ENCODE measurements at regions not wholly inside any gene's neighbourhood (a gene's known extent, or its start where the extent isn't known, plus 50 kb on each side); places are given as distances from the start of the nearest gene placed in this dataset.

DNA sequence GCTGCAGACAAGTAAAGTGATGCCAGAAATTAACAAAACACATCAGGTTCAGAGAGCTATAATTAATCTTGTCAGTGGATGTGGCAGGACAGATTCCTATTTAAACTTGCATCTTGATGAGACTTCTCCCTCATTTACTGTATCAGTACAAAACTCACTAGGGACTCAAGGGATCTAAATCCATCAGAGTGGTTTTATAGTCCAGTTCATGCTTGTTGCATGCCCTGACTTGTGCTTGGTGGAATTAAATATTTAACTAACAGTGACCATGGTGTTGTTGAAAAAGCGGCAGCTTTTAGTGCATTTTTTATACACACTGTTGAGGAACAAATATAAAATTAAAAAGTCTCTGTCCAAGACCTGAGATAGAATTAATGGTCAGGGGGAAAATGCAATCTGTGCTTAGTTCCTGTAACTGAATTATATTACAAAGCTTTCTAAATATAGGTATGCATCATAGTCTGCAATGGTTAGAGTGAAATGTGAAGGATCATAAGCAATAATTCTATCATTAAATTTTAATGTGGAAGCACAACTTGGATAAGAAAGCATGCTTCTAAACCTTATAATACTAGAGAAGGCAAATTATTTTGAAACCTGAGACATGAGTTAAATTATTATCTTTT lies 1475.5 kb upstream of the TENM4 start:
- Histone ChIP-seq H2AFZ (replicated peaks) (no peak overlapping the region), H3K27ac (no peak overlapping the region), H3K79me2 (ENCODE audit: low read depth) (no peaks in the 10 kb centered on the region), H3F3A (ENCODE audit: low read depth) (no peaks in the 10 kb centered on the region), H3K9ac (no peak overlapping the region), H3K27me3 (no peaks in the 10 kb centered on the region), H3K4me3 (no peak overlapping the region), H3K9me3 (ENCODE audit: low read depth) (no peaks in the 10 kb centered on the region), H4K20me1 (ENCODE audit: low read depth) (no peaks in the 10 kb centered on the region), H3K36me3 (no peaks in the 10 kb centered on the region), H3K4me1 (no peaks in the 10 kb centered on the region), H3K4me2 (no peak overlapping the region)
- Mint-ChIP-seq H3K27me3 (ENCODE audit: insufficient read depth, low read depth) (no peaks in the 10 kb centered on the region), H3K4me1 (peaks cover 3% of the 10 kb centered on the region), H3K9me3 (no peaks in the 10 kb centered on the region), H3K36me3 (no peaks in the 10 kb centered on the region), H3K4me3 (no peak overlapping the region), H3K27ac (no peak overlapping the region)
- TF ChIP-seq EZH2phosphoT487 (IDR thresholded peaks at IDR 0.05) = no peak
- TF ChIP-seq, protein P1, sequence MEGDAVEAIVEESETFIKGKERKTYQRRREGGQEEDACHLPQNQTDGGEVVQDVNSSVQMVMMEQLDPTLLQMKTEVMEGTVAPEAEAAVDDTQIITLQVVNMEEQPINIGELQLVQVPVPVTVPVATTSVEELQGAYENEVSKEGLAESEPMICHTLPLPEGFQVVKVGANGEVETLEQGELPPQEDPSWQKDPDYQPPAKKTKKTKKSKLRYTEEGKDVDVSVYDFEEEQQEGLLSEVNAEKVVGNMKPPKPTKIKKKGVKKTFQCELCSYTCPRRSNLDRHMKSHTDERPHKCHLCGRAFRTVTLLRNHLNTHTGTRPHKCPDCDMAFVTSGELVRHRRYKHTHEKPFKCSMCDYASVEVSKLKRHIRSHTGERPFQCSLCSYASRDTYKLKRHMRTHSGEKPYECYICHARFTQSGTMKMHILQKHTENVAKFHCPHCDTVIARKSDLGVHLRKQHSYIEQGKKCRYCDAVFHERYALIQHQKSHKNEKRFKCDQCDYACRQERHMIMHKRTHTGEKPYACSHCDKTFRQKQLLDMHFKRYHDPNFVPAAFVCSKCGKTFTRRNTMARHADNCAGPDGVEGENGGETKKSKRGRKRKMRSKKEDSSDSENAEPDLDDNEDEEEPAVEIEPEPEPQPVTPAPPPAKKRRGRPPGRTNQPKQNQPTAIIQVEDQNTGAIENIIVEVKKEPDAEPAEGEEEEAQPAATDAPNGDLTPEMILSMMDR (IDR thresholded peaks at IDR 0.05) = no peak
- no peak for TF ChIP-seq EZH2 (IDR thresholded peaks at IDR 0.05)
- DNase-seq (ENCODE audit: low spot score) = no peak

DNA sequence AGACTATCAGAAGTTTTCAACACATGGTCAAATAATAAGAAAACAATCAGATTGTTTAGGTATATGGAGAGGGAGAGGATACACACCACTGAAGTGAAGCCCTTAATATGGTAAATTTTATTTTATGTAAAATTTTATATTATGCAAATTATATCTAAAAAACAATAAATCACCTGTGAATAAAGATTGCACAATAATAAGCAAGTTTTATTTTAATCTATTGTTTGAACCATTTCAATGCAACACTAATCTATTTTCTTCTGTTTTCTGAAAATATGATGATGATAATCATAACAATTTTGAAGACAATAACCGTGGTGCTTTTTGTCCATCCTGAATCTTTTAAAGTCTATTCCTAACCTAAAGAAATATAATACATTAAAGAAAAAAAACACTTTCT lies 1473.5 kb upstream of the TENM4 start:
- no peaks in the 10 kb centered on the region for H3K79me2 ChIP-seq (ENCODE audit: low read depth)
- no peaks in the 10 kb centered on the region for H3K9me3 ChIP-seq (ENCODE audit: low read depth)
- no peak overlapping the region for H3K27ac ChIP-seq
- no peaks in the 10 kb centered on the region for H3F3A ChIP-seq (ENCODE audit: low read depth)
- no peak overlapping the region for H3K9ac ChIP-seq
- H3K4me1 ChIP-seq = no peaks in the 10 kb centered on the region
- H3K27ac Mint-ChIP-seq = no peak overlapping the region
- no peak overlapping the region for H3K4me3 Mint-ChIP-seq
- H3K4me2 ChIP-seq = no peak overlapping the region
- no peak overlapping the region for H2AFZ ChIP-seq (replicated peaks)
- no peaks in the 10 kb centered on the region for H3K36me3 Mint-ChIP-seq
- H3K27me3 ChIP-seq = no peaks in the 10 kb centered on the region
- H3K27me3 Mint-ChIP-seq (ENCODE audit: insufficient read depth, low read depth) = no peaks in the 10 kb centered on the region
- H3K4me3 ChIP-seq = no peak overlapping the region
- H3K4me1 Mint-ChIP-seq = peaks cover 2% of the 10 kb centered on the region
- no peaks in the 10 kb centered on the region for H3K36me3 ChIP-seq
- no peak for TF ChIP-seq EZH2phosphoT487 (IDR thresholded peaks at IDR 0.05)
- TF ChIP-seq, protein P1 (IDR thresholded peaks at IDR 0.05) = no peak
- no peak for TF ChIP-seq EZH2 (IDR thresholded peaks at IDR 0.05)
- H3K9me3 Mint-ChIP-seq = no peaks in the 10 kb centered on the region
- no peak for DNase-seq (ENCODE audit: low spot score)
- H4K20me1 ChIP-seq (ENCODE audit: low read depth) = no peaks in the 10 kb centered on the region

DNA sequence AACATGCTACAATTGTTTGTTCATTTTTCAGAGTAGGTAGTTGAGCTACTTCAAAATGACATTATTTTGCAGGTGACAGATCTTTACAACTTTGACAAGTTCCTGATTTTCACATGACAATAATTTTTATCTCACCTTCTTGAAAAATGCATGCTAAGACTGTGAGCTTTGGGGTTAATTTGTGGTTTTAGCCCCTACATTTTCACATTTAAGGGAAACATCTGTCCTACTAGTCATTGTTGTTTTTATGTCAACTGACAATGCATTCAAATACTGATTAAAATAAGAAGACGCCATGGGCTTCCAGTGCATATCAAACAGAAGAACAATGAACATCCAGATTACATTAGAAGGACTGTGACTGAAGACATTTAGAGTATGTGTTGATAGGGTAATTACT lies 1470.8 kb upstream of the TENM4 start:
- DNase-seq (ENCODE audit: low spot score) = no peak
- H3K9me3 ChIP-seq (ENCODE audit: low read depth) = no peaks in the 10 kb centered on the region
- H3K27me3 ChIP-seq = no peaks in the 10 kb centered on the region
- no peak overlapping the region for H2AFZ ChIP-seq (replicated peaks)
- Mint-ChIP-seq H3K4me1 (no peaks in the 10 kb centered on the region), H3K27me3 (ENCODE audit: insufficient read depth, low read depth) (no peaks in the 10 kb centered on the region), H3K4me3 (no peak overlapping the region), H3K27ac (no peak overlapping the region), H3K36me3 (no peaks in the 10 kb centered on the region), H3K9me3 (no peaks in the 10 kb centered on the region)
- no peaks in the 10 kb centered on the region for H3K36me3 ChIP-seq
- no peak overlapping the region for H3K9ac ChIP-seq
- no peak overlapping the region for H3K4me3 ChIP-seq
- no peaks in the 10 kb centered on the region for H4K20me1 ChIP-seq (ENCODE audit: low read depth)
- no peaks in the 10 kb centered on the region for H3K4me1 ChIP-seq
- no peak overlapping the region for H3K4me2 ChIP-seq
- H3F3A ChIP-seq (ENCODE audit: low read depth) = no peaks in the 10 kb centered on the region
- H3K79me2 ChIP-seq (ENCODE audit: low read depth) = no peaks in the 10 kb centered on the region
- no peak overlapping the region for H3K27ac ChIP-seq
- TF ChIP-seq, protein P1 (IDR thresholded peaks at IDR 0.05) = no peak
- TF ChIP-seq EZH2phosphoT487 (IDR thresholded peaks at IDR 0.05) (no peak), EZH2 (IDR thresholded peaks at IDR 0.05) (no peak)

Measured in neural progenitor cell (in vitro differentiated cells).